Dermis blood vessel endothelial cell (primary cell): ENCODE measurements at regions not wholly inside any gene's neighbourhood (a gene's known extent, or its start where the extent isn't known, plus 50 kb on each side); places are given as distances from the start of the nearest gene placed in this dataset.
"Not testable (repeated sequence)": the region's sequence is repeated elsewhere in the genome, so short reads cannot be mapped to it uniquely, and the experiment has no call there.

Experiments used
- DNase-seq: peaks from one replicate; pipeline ENCODE4 v3.0.0; 2010

DNA sequence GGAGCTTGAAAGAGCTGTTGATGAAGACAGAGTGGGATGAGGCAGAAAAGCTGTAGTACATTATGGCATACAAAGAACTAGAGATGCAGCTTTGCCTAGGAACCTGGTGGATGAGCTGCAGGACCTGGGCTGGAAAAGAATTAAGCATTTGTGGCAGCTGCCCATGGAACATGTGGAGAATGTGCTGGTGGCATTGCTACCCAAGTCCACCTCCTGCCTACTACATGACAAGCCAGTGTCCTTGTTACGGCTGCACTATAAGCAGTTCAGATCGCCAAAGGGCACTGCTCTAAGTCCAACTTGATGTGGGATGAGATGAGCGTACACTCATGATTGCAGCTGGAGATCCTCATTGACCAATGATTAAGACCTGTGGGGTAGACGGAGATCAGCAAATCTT is 81.1 kb upstream of the ADPGK start:
- DNase-seq = no peak

DNA sequence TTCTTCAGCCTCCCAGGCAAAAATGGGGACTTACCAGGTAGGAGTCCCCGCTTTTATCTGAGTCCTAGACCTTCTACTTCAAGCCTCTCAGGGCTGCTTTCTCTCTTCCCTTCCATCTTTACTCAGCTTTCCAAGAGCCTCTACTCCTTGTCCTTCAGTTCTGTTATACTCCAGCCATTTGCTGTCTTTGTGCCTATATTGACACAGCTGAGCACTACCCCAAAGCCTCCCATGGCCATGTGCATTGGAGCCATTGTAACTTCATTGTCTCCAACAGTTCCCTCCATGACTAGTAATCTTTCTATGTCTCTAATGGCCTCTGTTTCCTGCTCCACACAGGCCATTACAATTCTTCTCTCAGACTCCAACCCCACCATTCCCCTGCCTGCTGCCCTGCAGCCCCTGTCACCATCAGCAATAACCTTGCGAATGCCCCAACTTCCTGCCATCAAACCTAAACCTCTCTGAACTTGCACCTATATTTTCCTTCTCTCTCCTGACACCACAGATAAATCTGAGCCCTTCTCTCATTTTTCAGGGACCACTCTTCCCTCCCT is 77.9 kb upstream of the ADPGK start:
- no peak for DNase-seq

DNA sequence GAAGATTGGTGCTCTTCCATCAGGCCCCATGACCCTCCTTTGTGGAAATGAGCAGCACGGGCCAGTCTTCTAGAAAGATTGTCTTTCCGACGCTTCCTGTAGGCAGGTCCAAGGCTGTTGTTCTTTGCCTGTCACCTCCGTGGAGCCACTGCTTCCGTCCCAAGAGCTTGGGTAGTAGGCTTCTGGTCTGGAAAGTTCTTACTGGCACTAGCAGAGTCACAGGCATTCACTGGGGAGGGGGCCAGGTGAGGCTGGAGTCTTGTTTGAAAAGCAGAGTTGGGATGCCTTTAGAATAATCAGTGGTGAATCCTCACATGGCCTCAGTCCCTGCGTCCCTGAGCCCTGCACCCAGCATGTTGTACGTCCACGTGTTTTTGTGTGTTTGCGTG is 76.2 kb upstream of the ADPGK start:
- DNase-seq = no peak

DNA sequence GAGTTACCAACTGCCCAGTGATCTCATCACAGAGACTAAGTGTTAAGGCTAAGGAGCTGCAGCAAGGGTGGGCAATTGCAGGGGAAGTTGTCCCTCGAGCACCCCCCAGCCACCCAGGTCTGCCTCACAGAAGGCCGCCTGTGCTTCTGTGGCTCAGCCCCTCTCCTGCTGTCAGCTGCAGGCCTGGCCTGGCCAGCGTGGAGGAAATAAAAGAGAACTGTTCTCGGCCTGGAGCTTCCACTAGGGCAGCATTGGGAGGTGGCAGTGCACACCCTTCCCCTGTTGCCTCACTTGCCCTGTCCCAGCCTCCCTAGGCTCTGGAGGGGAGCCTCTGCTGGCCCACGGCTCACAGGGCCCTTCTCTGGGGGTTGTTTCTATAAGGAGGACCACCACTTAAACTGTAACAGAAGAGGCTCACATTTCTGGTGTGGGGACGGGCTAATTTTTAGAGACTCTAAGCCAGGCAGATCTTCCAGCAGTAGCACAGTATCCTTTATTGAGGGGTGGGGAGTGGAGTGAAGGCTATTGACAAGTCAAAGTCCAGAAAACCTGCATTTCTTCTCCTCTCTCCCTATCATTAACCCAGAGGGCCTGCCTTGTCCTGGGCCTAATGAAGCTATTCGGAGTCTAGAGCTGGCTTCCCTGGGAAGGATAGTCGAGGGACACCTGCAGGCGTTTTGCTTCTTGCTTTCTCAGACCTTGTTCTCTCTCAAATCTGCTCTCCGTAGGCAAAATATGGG is 75.6 kb upstream of the ADPGK start:
- no peak for DNase-seq

DNA sequence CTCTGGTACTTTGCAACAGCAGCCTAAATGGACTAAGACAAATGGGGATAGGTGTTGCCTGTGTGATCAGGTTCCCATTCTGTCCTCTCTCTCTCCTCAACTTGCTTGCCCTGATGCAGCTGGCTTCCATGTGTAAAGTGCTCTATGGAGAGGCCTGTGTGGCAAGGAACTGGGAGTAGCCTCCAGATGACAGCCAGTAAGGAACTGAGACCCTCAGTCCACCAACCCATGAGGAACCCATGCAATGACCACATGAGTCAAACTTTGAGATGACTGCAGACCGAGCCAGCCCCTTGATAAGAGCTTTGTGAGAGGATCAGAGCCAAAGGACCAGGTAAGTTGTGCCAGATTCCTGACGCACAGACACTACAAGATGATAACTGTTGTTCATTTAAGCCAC is 74.6 kb upstream of the ADPGK start:
- no peak for DNase-seq

DNA sequence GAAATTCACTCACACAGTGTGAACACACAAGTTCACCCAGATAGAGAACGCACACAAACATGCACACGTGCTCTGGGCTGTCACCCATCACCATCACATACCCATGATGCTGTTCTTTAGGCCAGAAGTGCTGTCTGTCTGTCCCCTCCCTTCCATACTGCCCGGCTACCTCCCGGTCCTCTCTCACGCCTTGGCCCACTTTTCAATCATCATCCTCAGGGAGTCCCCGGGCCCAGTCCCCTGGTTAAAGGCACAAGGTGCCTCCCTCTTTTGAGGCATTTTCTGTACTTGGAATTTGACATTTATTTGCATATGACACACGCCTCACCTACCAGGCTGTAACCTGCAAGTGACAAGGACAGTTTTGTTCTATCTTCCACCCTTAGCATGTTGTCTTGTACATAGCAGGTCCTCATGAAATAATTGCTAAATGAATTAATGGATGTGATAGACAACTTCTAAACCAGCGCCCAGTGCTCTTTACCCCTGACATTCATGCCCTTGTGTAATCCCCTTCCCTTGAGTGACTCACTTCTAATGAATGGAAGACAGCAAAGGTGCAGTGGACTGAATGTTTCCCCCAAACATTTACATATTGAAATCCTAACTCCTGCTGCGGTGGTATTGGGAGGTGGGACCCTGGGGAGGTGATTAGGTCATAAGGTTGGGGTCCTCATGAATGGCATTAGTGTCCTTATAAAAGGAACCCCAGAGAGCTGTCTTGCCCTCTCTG is 73.9 kb upstream of the ADPGK start:
- no peak for DNase-seq

DNA sequence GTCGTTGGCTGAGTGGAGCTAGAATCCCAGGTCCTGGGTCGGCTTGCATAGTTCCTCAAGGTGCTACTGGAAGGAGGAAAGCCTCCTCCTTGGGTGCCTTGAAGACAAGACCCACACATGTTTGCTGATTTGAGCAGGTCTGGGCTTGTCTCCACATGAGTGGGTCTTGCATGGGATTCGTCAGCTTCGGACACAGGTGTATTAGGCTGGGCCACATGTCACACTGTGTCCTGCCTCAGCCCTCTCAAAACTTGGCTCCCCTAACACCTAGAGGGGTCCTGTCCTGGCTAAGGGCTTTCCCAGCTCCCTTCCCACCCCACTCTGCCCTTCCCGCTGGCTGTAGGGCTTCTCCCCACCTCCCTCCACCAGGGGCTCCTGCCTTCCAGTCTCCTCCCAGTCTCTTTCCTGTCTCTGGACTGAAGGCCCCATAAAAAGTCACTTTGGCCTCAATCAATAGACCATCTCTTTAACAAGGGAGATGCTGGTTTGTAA is 73.0 kb upstream of the ADPGK start:
- no peak for DNase-seq

DNA sequence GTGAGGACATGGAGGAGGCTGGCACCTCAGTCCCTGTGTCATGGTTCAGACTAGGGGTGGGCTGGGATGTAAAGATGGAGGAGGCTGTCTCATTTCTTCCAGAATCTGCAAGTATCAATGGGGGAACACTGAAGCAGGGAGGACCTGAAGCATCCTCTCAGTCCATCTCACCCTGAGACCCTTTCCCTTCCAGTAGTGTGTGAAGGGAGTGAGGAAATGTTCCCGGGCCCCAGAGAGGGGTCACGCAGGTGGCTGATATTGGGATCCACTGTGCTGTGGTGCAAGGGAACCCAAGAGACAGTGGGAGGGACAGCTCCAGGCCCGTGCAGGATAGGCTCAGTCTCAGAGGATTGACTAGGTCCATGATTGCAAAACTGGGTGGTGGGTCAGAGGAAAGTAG is 72.2 kb upstream of the ADPGK start:
- no peak for DNase-seq

DNA sequence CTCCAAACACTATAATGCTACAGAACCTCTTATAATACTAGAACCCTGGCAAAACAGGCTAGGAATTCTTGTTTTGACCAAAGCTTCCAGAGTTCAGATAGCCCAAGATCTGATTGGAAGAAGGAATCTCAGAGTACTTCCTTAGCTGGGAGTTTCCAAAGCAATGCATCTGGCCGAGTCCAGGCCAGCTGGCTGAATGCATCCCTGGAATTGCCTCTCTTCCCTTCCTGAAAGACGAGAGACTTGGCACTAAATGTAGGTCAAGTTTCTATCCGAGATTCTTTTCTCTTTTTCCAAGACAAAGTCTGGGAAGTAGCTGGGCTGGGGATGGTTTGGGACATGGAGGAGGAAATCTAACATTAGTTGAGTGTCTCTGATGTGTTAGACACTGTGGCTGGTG is 68.7 kb upstream of the ADPGK start:
- DNase-seq = no peak

DNA sequence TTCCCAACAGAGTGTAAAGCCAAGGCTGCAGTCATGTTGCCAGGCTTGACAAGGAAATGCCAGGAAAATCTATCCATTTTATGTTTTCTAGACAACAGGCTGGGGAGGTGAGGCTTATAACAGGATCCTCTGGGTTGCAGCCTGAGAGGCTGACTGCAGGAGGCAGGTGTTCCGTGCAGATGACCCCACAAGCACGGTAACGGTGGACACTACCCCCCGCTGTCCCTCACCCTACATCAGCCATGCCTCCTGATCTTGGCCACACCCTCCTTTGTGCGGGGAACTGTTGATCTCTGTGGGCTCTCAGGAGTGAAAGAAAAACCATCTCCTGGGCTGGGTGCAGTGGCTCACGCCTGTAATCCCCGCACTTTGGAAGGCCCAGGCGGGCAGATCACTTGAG is 68.0 kb upstream of the ADPGK start:
- no peak for DNase-seq

DNA sequence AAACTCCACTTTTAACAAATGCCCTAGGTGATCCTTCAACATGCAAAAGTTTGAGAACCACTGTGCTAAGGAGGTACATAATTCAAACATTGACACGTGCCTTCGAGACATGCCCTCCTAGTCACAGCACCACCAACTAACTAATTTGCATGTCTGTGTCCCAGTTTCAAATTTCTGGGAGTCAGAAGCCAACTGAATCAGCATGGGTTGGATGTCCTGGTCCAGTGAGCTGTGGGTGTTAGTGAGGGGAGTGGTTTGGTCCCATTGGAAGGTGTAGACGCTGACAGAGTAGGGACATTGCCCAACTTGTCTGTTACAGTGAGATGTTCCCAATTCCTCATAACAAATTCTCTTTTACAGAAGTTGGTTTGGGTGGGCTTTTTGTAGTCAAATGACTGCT is 67.3 kb upstream of the ADPGK start:
- DNase-seq = no peak

DNA sequence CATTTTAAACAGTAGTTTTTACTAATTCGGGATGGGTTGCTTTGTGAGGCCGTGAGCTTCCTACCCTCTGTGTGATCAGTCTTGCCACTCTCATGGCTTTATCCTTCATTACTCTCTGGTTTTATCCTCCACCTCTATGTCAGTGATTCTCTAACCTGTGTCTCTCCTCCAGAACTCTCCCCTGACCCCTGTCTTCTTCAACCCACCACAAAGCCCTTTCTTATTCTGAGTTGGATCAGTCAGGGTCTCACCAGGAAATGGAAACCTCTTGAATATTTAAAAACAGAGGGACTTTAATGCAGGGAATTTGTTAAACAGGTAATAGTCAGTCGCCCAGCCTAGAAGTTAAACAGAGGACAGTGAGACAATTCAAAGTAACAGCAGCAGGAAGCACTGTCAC is 64.2 kb upstream of the ADPGK start:
- no peak for DNase-seq

DNA sequence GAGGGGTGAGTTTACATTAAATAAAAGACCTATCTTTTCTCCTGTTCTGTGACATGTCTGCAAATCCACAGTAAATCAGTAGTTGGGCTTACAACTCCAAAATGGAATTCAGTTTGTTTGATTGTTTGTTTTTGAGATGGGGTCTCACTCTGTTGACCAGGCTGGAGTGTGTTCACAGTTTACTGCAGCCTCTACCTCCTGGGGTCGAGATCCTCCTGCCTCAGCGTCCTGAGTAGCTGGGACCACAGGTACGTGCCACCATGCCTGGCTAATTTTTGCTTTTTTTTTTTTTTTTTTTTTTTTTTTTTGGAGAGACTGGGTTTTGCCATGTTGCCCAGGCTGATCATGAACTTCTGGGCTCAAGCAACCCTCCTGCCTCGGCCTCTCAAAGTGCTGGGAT is 63.5 kb upstream of the ADPGK start:
- no peak for DNase-seq

DNA sequence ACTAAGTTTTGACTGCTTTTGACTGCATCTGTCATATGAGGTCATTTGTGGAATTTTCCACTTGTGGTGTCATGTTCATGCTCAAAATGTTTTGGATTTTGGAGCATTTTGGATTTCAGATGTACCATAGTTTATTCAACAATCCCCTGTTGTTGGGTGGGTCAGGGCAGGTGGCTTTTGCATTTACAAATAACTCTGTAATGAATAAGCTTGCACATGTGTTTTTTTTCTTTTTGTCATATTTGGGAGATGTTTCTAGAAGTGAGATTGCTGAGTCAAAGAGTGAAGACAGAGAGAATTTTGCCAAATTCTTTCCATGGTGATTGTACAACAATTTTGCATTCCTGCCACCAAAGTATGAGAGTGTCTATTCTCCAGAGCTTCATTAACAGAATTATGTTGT is 62.4 kb upstream of the ADPGK start:
- no peak for DNase-seq

DNA sequence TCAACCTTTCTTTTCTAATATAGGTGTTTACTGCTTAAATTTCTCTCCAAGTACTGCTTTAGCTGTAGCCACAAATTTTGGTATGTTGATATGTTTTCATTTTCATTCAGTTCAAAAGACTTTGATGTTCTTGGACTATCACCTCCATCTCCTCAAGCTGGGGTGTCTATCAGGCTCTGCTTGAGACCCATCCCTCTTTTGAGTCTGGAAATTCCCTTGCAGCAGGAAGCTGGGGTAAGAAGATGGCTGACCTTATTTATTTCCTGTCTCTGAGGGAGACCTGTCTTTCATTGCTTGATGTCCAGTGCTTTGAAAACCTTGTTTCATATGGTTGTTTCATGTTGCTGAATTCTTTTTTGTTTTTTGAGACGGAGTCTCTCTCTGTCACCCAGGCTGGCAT is 60.5 kb upstream of the ADPGK start:
- no peak for DNase-seq

DNA sequence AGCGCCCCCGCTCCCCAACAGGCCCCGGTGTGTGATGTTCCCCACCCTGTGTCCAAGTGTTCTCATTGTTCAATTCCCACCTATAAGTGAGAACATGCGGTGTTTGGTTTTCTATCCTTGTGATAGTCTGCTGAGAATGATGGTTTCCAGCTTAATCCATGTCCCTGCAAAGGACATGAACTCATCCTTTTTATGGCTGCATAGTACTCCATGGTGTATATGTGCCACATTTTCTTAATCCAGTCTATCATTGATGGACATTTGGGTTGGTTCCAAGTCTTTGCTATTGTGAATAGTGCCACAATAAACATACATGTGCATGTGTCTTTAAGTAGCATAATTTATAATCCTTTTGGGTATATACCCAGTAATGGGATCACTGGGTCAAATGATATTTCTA is 59.8 kb upstream of the ADPGK start:
- not testable (repeated sequence) for DNase-seq

DNA sequence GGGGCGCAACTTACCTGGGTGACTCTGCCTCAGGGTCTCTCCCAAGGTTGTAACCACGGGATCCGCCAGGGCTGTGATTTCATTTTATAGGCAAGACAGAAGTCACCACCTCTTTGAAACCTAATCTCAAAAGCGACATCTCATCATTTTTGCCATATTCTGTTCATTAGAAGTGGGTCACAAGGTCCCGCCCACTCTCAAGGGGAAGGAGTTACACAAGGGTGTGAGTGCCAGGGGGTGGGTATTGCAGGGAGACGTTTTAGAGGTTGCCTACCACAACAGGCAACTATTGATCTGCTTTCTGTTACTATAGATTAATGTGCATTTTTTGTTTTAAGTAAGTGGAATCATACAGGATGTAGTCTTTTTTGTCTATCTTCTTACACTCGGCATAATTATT is 56.6 kb upstream of the ADPGK start:
- no peak for DNase-seq

DNA sequence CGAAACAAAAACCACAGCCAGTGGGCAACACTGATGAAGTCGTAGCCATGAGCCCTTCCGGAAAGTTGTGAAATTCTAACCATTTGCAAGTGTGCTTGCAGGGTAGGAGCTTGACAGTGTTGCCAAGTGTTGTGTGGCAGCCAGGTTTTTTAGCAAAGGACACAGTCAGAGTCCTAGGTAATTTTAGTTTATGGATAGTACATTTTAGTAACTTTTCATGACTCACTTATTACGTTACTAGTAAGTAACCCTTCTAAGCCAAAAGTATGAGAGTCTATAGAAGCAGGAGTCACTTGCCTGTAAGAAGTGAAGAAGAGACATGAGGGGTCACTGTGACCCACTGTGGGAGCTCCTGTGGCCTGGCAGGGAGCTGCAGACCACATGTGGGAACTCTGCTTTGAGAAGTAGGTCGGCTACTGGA is 54.8 kb upstream of the ADPGK start:
- no peak for DNase-seq

DNA sequence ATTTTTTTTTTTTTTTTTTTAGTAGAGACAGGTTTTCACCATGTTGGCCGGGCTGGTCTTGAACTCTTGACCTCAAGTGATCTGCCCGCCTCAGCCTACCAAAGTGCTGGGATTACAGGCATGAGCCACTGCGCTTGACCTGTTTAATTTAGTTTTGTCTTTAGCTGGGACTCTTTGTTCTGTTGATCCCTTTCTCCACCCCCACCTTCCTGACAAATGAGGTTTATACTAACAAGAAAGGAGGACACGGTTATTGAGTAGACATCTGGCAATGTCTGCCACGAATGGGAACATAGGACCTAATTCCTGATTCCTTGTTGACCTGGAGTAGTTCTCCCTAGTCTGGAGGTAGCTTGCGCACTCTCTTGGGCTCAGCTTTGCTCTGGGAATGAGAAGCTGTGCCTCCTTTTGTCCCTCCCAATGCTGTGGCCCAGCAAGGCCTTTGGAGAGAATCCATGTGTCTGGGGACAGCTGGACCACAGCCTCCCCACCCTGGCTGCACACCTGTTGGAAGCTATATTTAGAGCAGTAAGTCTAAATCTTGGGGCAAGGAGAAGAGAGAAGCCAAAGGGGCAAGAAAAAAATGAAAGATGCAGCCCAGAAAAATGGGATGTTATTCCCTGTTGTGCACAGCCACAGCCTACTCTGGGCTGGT is 53.2 kb upstream of the ADPGK start:
- no peak for DNase-seq

DNA sequence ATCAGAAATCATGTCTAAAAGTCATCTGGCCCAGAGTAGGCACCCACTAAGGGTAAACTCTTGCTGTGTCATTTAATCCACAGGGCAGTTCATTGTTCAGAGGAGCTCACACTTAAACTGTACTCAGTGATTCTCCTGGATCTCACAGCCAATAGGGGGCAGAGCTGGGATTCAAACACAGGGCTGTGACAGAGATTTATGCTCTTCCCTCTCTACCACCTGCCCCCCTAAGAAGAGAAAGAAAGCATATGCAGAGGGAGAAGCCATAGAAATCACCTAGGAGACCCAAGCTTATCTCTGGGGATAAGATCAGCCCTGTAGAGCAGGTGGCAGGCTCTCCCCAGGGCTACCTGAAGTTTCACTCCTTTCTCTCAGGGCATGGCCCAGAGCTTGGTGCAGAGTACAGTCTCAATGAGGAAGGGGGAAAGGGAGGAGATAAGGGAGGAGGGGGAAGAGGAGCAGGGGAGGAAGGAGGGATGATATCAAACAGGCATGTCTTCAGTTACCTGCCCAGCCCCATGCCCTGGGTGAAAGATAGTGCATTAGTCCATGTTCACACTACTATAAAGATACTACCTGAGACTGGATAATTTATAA is 51.8 kb upstream of the ADPGK start:
- DNase-seq = no peak

DNA sequence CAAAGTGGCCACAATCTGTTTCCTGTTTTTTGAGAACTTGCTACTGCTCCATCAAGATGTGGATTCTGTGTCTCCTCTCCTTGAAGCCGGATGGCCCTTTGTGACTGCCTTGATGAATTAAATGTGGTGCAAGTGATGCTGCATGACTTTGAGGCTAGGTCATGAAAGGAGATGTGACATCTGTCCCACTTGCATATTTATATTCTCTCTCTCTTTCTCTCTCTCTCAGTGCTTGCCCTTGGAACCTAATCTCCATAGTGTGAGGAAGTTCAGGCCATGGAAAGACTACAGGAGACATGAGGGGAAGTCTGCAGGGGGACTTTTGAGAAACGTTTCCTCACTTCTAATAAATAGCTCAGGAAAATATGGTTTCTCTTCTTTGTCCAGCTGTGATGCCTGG is 50.0 kb upstream of the ADPGK start:
- DNase-seq = no peak
